HG02852 (cell line): ENCODE measurements at regions not wholly inside any gene's neighbourhood (a gene's known extent, or its start where the extent isn't known, plus 50 kb on each side); places are given as distances from the start of the nearest gene placed in this dataset.
A peak's percentile ranks its signal among the peaks of the same experiment; 100 is the strongest.

ENCODE experiments used
- ATAC-seq: cut with Tn5 transposase; IDR thresholded peaks from one replicate; pipeline ENCODE4 v1.9.1; 2021; ENCODE audit warnings: mild to moderate bottlenecking, moderate library complexity; ENCODE audit not compliant: unreplicated experiment

DNA sequence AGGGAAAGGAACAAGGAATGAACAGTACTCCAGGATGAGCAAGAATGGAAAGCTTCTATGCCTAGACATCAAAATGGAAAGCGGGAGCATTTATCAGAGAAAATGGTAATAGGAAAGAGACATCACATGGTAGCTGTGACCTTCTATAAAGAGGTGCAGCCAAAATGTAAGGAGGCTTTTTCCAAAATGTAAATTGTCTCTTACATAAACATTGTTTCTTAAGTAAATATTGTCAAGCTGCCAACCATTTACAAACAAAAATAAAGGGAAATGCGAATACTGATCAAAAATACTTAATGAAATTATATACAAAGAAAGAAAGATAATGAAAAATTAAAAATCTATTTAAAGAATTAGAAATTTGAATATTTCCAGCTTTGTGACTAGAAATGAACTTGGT lies 55.0 kb upstream of the RASGEF1B start:
- no peak for ATAC-seq

DNA sequence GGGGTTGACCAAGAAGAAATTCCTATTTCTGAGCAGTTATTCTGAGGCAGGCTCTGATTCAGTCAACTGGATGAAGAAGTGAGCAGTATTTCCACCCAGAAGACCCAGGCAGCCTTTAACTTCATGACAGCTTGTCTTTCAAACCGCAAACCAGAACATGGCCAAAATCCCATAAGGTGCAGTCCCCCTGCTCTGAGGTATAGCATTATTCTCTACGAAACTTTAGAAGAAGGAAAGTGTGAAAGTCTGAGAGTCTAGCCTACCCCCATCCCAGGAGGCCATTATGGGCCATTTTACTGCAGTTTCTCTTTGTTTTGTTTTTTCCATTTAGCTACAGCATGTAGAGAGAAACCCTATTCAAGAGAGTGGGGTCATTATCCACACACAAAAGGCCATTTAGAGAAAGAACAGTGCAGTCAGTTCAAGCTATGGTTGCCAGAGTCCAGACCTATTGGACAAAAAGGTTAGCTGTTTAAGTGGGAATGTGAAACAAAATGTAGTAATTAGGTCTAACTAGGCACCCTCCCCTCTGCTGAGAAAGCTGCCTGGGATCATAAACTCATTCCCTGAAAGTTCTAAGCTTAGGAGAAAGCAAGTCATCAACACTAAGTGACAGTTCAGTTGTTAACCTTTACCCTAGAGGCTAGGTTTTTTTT lies 52.1 kb upstream of the RASGEF1B start:
- peak; percentile 65 for ATAC-seq

GRCh38 chr4:81522711-81523110 lies 51.0 kb upstream of the RASGEF1B start:
- ATAC-seq, result no peak

- no peak for ATAC-seq
Measured at GRCh38 chr4:81521708-81522107, 50.0 kb upstream of the RASGEF1B start.
